ENCODE measurements at regions not wholly inside any gene's neighbourhood (a gene's known extent, or its start where the extent isn't known, plus 50 kb on each side); places are given as distances from the start of the nearest gene placed in this dataset.

GRCh38 chr12:118645219-118645618, 268.9 kb downstream of the SUDS3 start (continued):
- TF ChIP-seq ZBTB26 (CRISPR knock-in tag; IDR thresholded peaks at IDR 0.05; ENCODE audit: borderline replicate concordance) = no peak
- TF ChIP-seq RXRB (CRISPR knock-in tag; IDR thresholded peaks at IDR 0.05; ENCODE audit: borderline replicate concordance) = peak; percentile 44; the same call in 1 of the 2 replicates
- no peak for TF ChIP-seq ZBTB34 (CRISPR knock-in tag; IDR thresholded peaks at IDR 0.05)
- TF ChIP-seq ESRRA (CRISPR knock-in tag; IDR thresholded peaks at IDR 0.05; ENCODE audit: low read depth) = no peak
- no peak for TF ChIP-seq RBFOX2 (IDR thresholded peaks at IDR 0.05; ENCODE audit: low read depth, low read length)
- TF ChIP-seq SIN3B (IDR thresholded peaks at IDR 0.05; ENCODE audit: low read length) = no peak
- TF ChIP-seq KLF13 (CRISPR knock-in tag; IDR thresholded peaks at IDR 0.05) = no peak
- no peak for TF ChIP-seq RXRA (CRISPR knock-in tag; IDR thresholded peaks at IDR 0.05)
- TF ChIP-seq ERF (CRISPR knock-in tag; IDR thresholded peaks at IDR 0.05) = peak; percentile 53; the same call in 1 of the 2 replicates
- no peak for TF ChIP-seq TFAP4 (IDR thresholded peaks at IDR 0.05; ENCODE audit: borderline replicate concordance, low read depth)
- no peak for TF ChIP-seq ZNF256 (CRISPR knock-in tag; conservative IDR thresholded peaks at IDR 0.05)
- no peak for TF ChIP-seq NFYC (CRISPR knock-in tag; IDR thresholded peaks at IDR 0.05)
- TF ChIP-seq, protein P1, sequence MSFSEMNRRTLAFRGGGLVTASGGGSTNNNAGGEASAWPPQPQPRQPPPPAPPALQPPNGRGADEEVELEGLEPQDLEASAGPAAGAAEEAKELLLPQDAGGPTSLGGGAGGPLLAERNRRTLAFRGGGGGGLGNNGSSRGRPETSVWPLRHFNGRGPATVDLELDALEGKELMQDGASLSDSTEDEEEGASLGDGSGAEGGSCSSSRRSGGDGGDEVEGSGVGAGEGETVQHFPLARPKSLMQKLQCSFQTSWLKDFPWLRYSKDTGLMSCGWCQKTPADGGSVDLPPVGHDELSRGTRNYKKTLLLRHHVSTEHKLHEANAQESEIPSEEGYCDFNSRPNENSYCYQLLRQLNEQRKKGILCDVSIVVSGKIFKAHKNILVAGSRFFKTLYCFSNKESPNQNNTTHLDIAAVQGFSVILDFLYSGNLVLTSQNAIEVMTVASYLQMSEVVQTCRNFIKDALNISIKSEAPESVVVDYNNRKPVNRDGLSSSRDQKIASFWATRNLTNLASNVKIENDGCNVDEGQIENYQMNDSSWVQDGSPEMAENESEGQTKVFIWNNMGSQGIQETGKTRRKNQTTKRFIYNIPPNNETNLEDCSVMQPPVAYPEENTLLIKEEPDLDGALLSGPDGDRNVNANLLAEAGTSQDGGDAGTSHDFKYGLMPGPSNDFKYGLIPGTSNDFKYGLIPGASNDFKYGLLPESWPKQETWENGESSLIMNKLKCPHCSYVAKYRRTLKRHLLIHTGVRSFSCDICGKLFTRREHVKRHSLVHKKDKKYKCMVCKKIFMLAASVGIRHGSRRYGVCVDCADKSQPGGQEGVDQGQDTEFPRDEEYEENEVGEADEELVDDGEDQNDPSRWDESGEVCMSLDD (CRISPR knock-in tag; IDR thresholded peaks at IDR 0.05; ENCODE audit: borderline replicate concordance) = no peak
- TF ChIP-seq CEBPZ (IDR thresholded peaks at IDR 0.05; ENCODE audit: low read length) = no peak
- TF ChIP-seq, protein P2, sequence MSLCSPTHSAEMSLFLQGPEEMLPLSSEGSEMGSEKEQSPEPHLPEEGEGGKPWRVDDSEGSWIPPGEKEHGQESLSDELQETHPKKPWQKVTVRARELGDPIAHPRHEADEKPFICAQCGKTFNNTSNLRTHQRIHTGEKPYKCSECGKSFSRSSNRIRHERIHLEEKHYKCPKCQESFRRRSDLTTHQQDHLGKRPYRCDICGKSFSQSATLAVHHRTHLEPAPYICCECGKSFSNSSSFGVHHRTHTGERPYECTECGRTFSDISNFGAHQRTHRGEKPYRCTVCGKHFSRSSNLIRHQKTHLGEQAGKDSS (CRISPR knock-in tag; IDR thresholded peaks at IDR 0.05; ENCODE audit: borderline replicate concordance, low read depth) = no peak
- TF ChIP-seq KMT2B (CRISPR knock-in tag; IDR thresholded peaks at IDR 0.05) = 0 out of 2 replicates have a peak, but pooled peaks have one; percentile 24
- TF ChIP-seq CEBPB (IDR thresholded peaks at IDR 0.05; ENCODE audit: borderline replicate concordance, low read depth, low read length) = no peak
- no peak for TF ChIP-seq CBX2 (IDR thresholded peaks at IDR 0.05; ENCODE audit: low read depth, low read length)
- no peak for TF ChIP-seq CBX2 (CRISPR knock-in tag; IDR thresholded peaks at IDR 0.05; ENCODE audit: low read depth)
- no peak for TF ChIP-seq EED (CRISPR knock-in tag; IDR thresholded peaks at IDR 0.05)
- 0 out of 2 replicates have a peak, but pooled peaks have one; percentile 47 for TF ChIP-seq ZSCAN9 (CRISPR knock-in tag; IDR thresholded peaks at IDR 0.05; ENCODE audit: borderline replicate concordance)
- no peak for TF ChIP-seq ZNF546 (CRISPR knock-in tag; conservative IDR thresholded peaks at IDR 0.05)
